Type B pancreatic cell (in vitro differentiated cells): ENCODE measurements at regions not wholly inside any gene's neighbourhood (a gene's known extent, or its start where the extent isn't known, plus 50 kb on each side); places are given as distances from the start of the nearest gene placed in this dataset.

Experiments
- DNase-seq: peaks from one replicate; pipeline ENCODE4 v3.0.0; 2021; ENCODE audit warnings: mixed read lengths; ENCODE audit not compliant: unreplicated experiment; ENCODE audit errors: extremely low spot score
- H3K27ac Mint-ChIP-seq: 2 replicates; pipeline ENCODE4 v1.8.0; 2021; ENCODE audit warnings: mild to moderate bottlenecking, mixed read lengths
- H3K27me3 Mint-ChIP-seq: 2 replicates; pipeline ENCODE4 v1.8.0; 2021; ENCODE audit warnings: mixed read lengths
- H3K36me3 Mint-ChIP-seq: 2 replicates; pipeline ENCODE4 v1.8.0; 2021; ENCODE audit warnings: mixed read lengths
- H3K4me1 Mint-ChIP-seq: one replicate; pipeline ENCODE4 v1.8.0; 2021; ENCODE audit warnings: mixed read lengths; ENCODE audit not compliant: unreplicated experiment
- H3K4me3 Mint-ChIP-seq: 2 replicates; pipeline ENCODE4 v1.8.0; 2021; ENCODE audit warnings: mild to moderate bottlenecking, mixed read lengths
- H3K9me3 Mint-ChIP-seq: 2 replicates; pipeline ENCODE4 v1.8.0; 2021; ENCODE audit warnings: mixed read lengths
- CTCF ChIP-seq: fragments of 200-600 bp; sonication (generic); conservative IDR thresholded peaks from 2 replicates; pipeline ENCODE4 v1.5.0; 2021; ENCODE audit warnings: antibody characterized with exemption, mild to moderate bottlenecking

GRCh38 chr12:75708802-75709201 is 197.4 kb upstream of the KRR1 start:
- Mint-ChIP-seq H3K9me3 (peaks cover 4% of the 10 kb centered on the region), H3K4me1 (peaks cover 78% of the 10 kb centered on the region), H3K36me3 (no peaks in the 10 kb centered on the region), H3K27ac (no peak overlapping the region), H3K27me3 (no peaks in the 10 kb centered on the region), H3K4me3 (no peak overlapping the region)
- DNase-seq = no peak
- TF ChIP-seq CTCF = no peak

GRCh38 chr12:75707983-75708382 is 196.6 kb upstream of the KRR1 start:
- Mint-ChIP-seq H3K27me3 (no peaks in the 10 kb centered on the region), H3K4me3 (no peak overlapping the region), H3K9me3 (peaks cover 4% of the 10 kb centered on the region), H3K27ac (peak overlapping the region; percentile 73), H3K36me3 (no peaks in the 10 kb centered on the region), H3K4me1 (peaks cover 72% of the 10 kb centered on the region)
- TF ChIP-seq CTCF = no peak
- DNase-seq = no peak

- H3K9me3 Mint-ChIP-seq = peaks cover 4% of the 10 kb centered on the region
- H3K36me3 Mint-ChIP-seq = no peaks in the 10 kb centered on the region
- H3K4me3 Mint-ChIP-seq = peak overlapping the region; percentile 32
- H3K27me3 Mint-ChIP-seq = no peaks in the 10 kb centered on the region
- TF ChIP-seq CTCF = no peak
- no peak for DNase-seq
- peaks cover 67% of the 10 kb centered on the region for H3K4me1 Mint-ChIP-seq
- peak overlapping the region; percentile 84 for H3K27ac Mint-ChIP-seq
These were observed 195.6 kb upstream of the KRR1 start for GRCh38 chr12:75706786-75707605.

GRCh38 chr12:75705749-75706711 is 194.6 kb upstream of the KRR1 start:
- peaks cover 4% of the 10 kb centered on the region for H3K9me3 Mint-ChIP-seq
- H3K27ac Mint-ChIP-seq = peak overlapping the region; percentile 84
- H3K27me3 Mint-ChIP-seq = no peaks in the 10 kb centered on the region
- TF ChIP-seq CTCF = no peak
- DNase-seq = no peak
- peak overlapping the region; percentile 32 for H3K4me3 Mint-ChIP-seq
- H3K4me1 Mint-ChIP-seq = peaks cover 61% of the 10 kb centered on the region
- H3K36me3 Mint-ChIP-seq = no peaks in the 10 kb centered on the region

GRCh38 chr12:75704664-75705063 is 193.3 kb upstream of the KRR1 start:
- no peak for DNase-seq
- H3K27me3 Mint-ChIP-seq = no peaks in the 10 kb centered on the region
- no peak for TF ChIP-seq CTCF
- peaks cover 2% of the 10 kb centered on the region for H3K36me3 Mint-ChIP-seq
- H3K27ac Mint-ChIP-seq = peak overlapping the region; percentile 82
- H3K4me3 Mint-ChIP-seq = peak overlapping the region; percentile 51
- H3K4me1 Mint-ChIP-seq = peaks cover 57% of the 10 kb centered on the region
- H3K9me3 Mint-ChIP-seq = peaks cover 6% of the 10 kb centered on the region
